ENCODE measurements at regions not wholly inside any gene's neighbourhood (a gene's known extent, or its start where the extent isn't known, plus 50 kb on each side); places are given as distances from the start of the nearest gene placed in this dataset.
"Not testable (repeated sequence)": the region's sequence is repeated elsewhere in the genome, so short reads cannot be mapped to it uniquely, and the experiment has no call there.

GRCh38 chr1:163633366-163633765, 311.6 kb downstream of the NUF2 start:
- FAIRE-seq = no peak

GRCh38 chr1:163645676-163646075, 323.9 kb downstream of the NUF2 start:
- not testable (repeated sequence) for FAIRE-seq; DNase-seq (ENCODE audit: insufficient read length, low spot score)

More at GRCh38 chr1:163633366-163633765, 311.6 kb downstream of the NUF2 start:
- no peak for DNase-seq (ENCODE audit: insufficient read length, low spot score)

- DNase-seq (ENCODE audit: insufficient read length, low spot score) = no peak
- no peak for FAIRE-seq
These were observed 328.9 kb downstream of the NUF2 start for GRCh38 chr1:163650624-163651023.

GRCh38 chr1:163652441-163652840, 330.7 kb downstream of the NUF2 start:
- FAIRE-seq (no peak), DNase-seq (ENCODE audit: insufficient read length, low spot score) (no peak)

- DNase-seq (ENCODE audit: insufficient read length, low spot score) = no peak
- no peak for FAIRE-seq
These were observed 333.8 kb downstream of the NUF2 start for GRCh38 chr1:163655565-163655964.

GRCh38 chr1:163656095-163656759, 334.5 kb downstream of the NUF2 start:
- FAIRE-seq (no peak), DNase-seq (ENCODE audit: insufficient read length, low spot score) (no peak)

GRCh38 chr1:163657719-163658118, 336.0 kb downstream of the NUF2 start:
- DNase-seq (ENCODE audit: insufficient read length, low spot score) = no peak
- FAIRE-seq = no peak

- no peak for DNase-seq (ENCODE audit: insufficient read length, low spot score)
- FAIRE-seq = no peak
These were observed 339.6 kb downstream of the NUF2 start for GRCh38 chr1:163661391-163661790.

GRCh38 chr1:163664671-163665335, 343.0 kb downstream of the NUF2 start:
- FAIRE-seq = no peak
- DNase-seq (ENCODE audit: insufficient read length, low spot score) = no peak

GRCh38 chr1:163668472-163668871, 346.7 kb downstream of the NUF2 start:
- no peak for DNase-seq (ENCODE audit: insufficient read length, low spot score)
- FAIRE-seq = no peak

GRCh38 chr1:163670989-163671757, 349.4 kb downstream of the NUF2 start:
- DNase-seq (ENCODE audit: insufficient read length, low spot score) (no peak), FAIRE-seq (no peak)

- FAIRE-seq (no peak), DNase-seq (ENCODE audit: insufficient read length, low spot score) (no peak)
These were observed 351.4 kb downstream of the NUF2 start for GRCh38 chr1:163672976-163673758.

- FAIRE-seq (no peak), DNase-seq (ENCODE audit: insufficient read length, low spot score) (no peak)
These were observed 352.0 kb downstream of the NUF2 start for GRCh38 chr1:163673759-163674151.

- DNase-seq (ENCODE audit: insufficient read length, low spot score) (no peak), FAIRE-seq (no peak)
These were observed 352.5 kb downstream of the NUF2 start for GRCh38 chr1:163674236-163674635.

- no peak for FAIRE-seq
- DNase-seq (ENCODE audit: insufficient read length, low spot score) = no peak
These were observed 363.0 kb downstream of the NUF2 start for GRCh38 chr1:163684785-163685184.

GRCh38 chr1:163692266-163692665, 370.5 kb downstream of the NUF2 start:
- DNase-seq (ENCODE audit: insufficient read length, low spot score) (no peak), FAIRE-seq (no peak)

- DNase-seq (ENCODE audit: insufficient read length, low spot score) (no peak), FAIRE-seq (no peak)
These were observed 375.4 kb downstream of the NUF2 start for GRCh38 chr1:163697137-163697536.

GRCh38 chr1:163701783-163702374, 380.1 kb downstream of the NUF2 start:
- DNase-seq (ENCODE audit: insufficient read length, low spot score) (no peak), FAIRE-seq (no peak)

- DNase-seq (ENCODE audit: insufficient read length, low spot score) = no peak
- FAIRE-seq = no peak
These were observed 382.0 kb downstream of the NUF2 start for GRCh38 chr1:163703794-163704193.

- FAIRE-seq (no peak), DNase-seq (ENCODE audit: insufficient read length, low spot score) (no peak)
These were observed 385.2 kb downstream of the NUF2 start for GRCh38 chr1:163706915-163707314.

GRCh38 chr1:163709636-163710035, 387.9 kb downstream of the NUF2 start:
- DNase-seq (ENCODE audit: insufficient read length, low spot score) (no peak), FAIRE-seq (no peak)

Measured in HTR-8/SVneo (cell line).